Vagina (tissue), 2 donors: ENCODE measurements at regions not wholly inside any gene's neighbourhood (a gene's known extent, or its start where the extent isn't known, plus 50 kb on each side); places are given as distances from the start of the nearest gene placed in this dataset.

Source experiments
- DNase-seq, 2 donors: peaks; one replicate each; pipeline ENCODE4 v3.0.0-alpha.2; 2017; ENCODE audit errors: extremely low spot score in 2 of 2
- H3K27ac ChIP-seq: fragments of 200-600 bp; sonication (generic); one replicate; pipeline ENCODE4 v1.5.1; 2019
- H3K27me3 ChIP-seq: fragments of 200-600 bp; sonication (generic); one replicate; pipeline ENCODE4 v1.5.1; 2019
- H3K36me3 ChIP-seq, 2 donors: fragments of 200-600 bp; sonication (generic); one replicate each; pipeline ENCODE4 v1.5.1; 2017 to 2019
- H3K4me1 ChIP-seq: fragments of 200-600 bp; sonication (generic); one replicate; pipeline ENCODE4 v1.5.1; 2019
- H3K4me3 ChIP-seq, 2 donors: fragments of 200-600 bp; sonication (generic); 1 replicate in 1 of 2; 2 replicates in 1 of 2; pipeline ENCODE4 v1.5.1; 2016 to 2019
- H3K9me3 ChIP-seq: fragments of 200-600 bp; sonication (generic); one replicate; pipeline ENCODE4 v1.5.1; 2019
- POLR2A ChIP-seq, 2 donors: fragments of 450-650 bp; IDR thresholded peaks; one replicate each; pipeline ENCODE4 v1.6.1; 2017; ENCODE audit warnings: antibody characterized with exemption in 2 of 2, mild to moderate bottlenecking in 2 of 2, moderate library complexity in 2 of 2
- POLR2AphosphoS5 ChIP-seq, 2 donors: sonication (generic); formaldehyde crosslinking; IDR thresholded peaks; one replicate each; pipeline ENCODE4 v1.9.0; 2017; ENCODE audit warnings: antibody characterized with exemption in 2 of 2, mild to moderate bottlenecking in 2 of 2, low read depth in 1 of 2; ENCODE audit not compliant: insufficient read depth in 1 of 2
- intact Hi-C: fragments of 100-400 bp; cut with DNase I; formaldehyde crosslinking; loops from one replicate; pipeline ENCODE4 v1.15.1; 2023
- TF ChIP-seq, protein P1 (sequence below), 3 experiments: fragments of 450-650 bp in 2 of 3; fragments of 200-600 bp in 1 of 3; sonication (generic) in 1 of 3; IDR thresholded peaks; one replicate each; pipeline ENCODE4 v1.5.1; 2017 to 2019; ENCODE audit warnings: antibody characterized with exemption in 3 of 3, mild to moderate bottlenecking in 2 of 3, moderate library complexity in 2 of 3

DNA sequence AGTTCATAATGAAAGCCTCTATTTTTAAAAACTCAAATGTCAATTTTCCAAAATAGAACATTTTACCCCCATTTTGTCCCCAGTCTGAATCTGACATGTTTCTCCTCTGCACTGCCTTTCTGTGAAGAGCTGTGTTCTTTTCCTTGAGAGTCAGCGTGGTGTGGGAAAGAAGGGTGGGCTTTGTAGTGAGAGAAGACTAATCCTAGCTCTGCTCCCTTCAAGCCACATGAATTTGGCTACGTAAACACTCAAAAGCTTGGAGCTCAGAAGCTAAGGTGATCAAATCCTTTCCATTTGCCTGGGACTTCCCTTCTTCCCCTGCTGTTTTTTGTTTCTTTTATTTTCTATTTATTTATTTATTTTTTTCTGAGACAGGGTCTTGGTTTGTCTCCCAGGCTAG, 598.5 kb downstream of the TLR4 start:
- TF ChIP-seq POLR2A (IDR thresholded peaks at IDR 0.05) (no peak), POLR2AphosphoS5 (IDR thresholded peaks at IDR 0.05; ENCODE audit: insufficient read depth in 1 of 2, low read depth in 1 of 2) (no peak)
- TF ChIP-seq, protein P1, sequence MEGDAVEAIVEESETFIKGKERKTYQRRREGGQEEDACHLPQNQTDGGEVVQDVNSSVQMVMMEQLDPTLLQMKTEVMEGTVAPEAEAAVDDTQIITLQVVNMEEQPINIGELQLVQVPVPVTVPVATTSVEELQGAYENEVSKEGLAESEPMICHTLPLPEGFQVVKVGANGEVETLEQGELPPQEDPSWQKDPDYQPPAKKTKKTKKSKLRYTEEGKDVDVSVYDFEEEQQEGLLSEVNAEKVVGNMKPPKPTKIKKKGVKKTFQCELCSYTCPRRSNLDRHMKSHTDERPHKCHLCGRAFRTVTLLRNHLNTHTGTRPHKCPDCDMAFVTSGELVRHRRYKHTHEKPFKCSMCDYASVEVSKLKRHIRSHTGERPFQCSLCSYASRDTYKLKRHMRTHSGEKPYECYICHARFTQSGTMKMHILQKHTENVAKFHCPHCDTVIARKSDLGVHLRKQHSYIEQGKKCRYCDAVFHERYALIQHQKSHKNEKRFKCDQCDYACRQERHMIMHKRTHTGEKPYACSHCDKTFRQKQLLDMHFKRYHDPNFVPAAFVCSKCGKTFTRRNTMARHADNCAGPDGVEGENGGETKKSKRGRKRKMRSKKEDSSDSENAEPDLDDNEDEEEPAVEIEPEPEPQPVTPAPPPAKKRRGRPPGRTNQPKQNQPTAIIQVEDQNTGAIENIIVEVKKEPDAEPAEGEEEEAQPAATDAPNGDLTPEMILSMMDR (IDR thresholded peaks at IDR 0.05): no peak
- H3K4me1 ChIP-seq: no peaks in the 10 kb centered on the region
- intact Hi-C loops: no loop called here
- no peak overlapping the region for H3K4me3 ChIP-seq
- no peak for DNase-seq
- H3K9me3 ChIP-seq: no peaks in the 10 kb centered on the region
- H3K36me3 ChIP-seq: no peaks in the 10 kb centered on the region
- no peak overlapping the region for H3K27ac ChIP-seq
- H3K27me3 ChIP-seq: no peaks in the 10 kb centered on the region

DNA sequence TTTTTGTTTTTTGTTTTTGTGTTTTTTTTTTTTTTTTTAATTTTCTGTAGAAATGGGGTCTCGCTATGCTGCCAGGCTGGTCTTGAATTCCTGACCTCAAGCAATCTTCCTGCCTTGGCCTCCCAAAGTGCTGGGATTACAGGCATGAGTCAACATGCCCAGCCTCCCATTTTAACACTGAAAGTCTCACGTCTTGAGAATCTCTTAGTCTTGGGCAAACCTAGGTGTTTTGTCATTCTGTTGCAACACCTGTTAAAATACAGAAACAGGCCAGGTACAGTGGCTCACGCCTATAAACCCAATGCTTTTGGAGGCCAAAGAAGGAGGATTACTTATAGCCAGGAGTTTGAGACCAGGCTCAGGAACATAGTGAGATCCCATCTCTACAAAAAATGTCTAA, 599.0 kb downstream of the TLR4 start:
- no peak overlapping the region for H3K27ac ChIP-seq
- no peak overlapping the region for H3K4me3 ChIP-seq
- intact Hi-C loops: no loop called here
- H3K4me1 ChIP-seq: no peaks in the 10 kb centered on the region
- TF ChIP-seq POLR2A (IDR thresholded peaks at IDR 0.05) (no peak), POLR2AphosphoS5 (IDR thresholded peaks at IDR 0.05; ENCODE audit: insufficient read depth in 1 of 2, low read depth in 1 of 2) (no peak)
- TF ChIP-seq, protein P1 (IDR thresholded peaks at IDR 0.05): no peak
- H3K9me3 ChIP-seq: no peaks in the 10 kb centered on the region
- H3K27me3 ChIP-seq: no peaks in the 10 kb centered on the region
- no peaks in the 10 kb centered on the region for H3K36me3 ChIP-seq
- DNase-seq: no peak

DNA sequence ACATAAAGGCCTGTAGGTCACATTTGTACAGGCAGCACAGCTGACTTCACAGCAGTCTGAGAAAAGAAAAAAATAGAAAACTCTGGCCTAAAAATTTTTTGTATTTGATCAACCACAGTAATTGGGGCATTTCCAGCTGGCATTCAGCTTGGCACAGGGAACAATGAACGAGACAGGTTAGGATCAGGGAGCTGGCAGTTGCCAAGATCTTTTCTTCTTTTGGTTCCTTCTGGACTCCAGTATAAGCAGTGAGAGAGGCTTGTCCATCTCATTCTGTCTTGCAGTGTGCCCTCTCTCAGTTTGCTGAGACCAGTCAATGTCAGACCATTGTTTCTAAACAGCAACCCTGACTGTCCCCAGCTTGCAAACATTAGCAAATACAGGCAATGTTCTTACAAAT, 601.1 kb downstream of the TLR4 start:
- DNase-seq: no peak
- intact Hi-C loops: no loop called here
- Histone ChIP-seq H3K27ac (no peak overlapping the region), H3K36me3 (no peaks in the 10 kb centered on the region), H3K9me3 (no peaks in the 10 kb centered on the region), H3K27me3 (no peaks in the 10 kb centered on the region), H3K4me3 (no peak overlapping the region), H3K4me1 (no peaks in the 10 kb centered on the region)
- TF ChIP-seq, protein P1 (IDR thresholded peaks at IDR 0.05): no peak
- TF ChIP-seq POLR2AphosphoS5 (IDR thresholded peaks at IDR 0.05; ENCODE audit: insufficient read depth in 1 of 2, low read depth in 1 of 2): no peak

DNA sequence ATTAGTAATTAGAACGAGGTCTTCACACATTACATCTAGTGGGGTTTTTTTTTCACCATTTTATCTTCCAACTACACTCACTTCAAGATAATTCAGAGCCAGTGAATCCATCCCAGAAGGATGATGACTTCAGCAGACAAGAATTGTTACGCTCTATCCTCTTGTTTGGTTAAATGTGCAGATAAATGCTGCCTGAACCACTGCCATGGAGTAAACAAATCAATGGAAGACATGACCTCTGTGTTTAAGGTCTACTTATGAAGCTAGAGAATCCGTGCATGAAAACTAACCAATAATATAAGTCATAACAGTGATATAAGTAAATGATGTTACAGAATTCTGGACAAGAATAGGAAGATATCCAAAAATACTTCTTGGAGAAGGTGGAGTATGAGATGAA, 602.6 kb downstream of the TLR4 start:
- TF ChIP-seq, protein P1 (IDR thresholded peaks at IDR 0.05): no peak
- no peak for TF ChIP-seq POLR2A (IDR thresholded peaks at IDR 0.05)
- no peak for TF ChIP-seq POLR2AphosphoS5 (IDR thresholded peaks at IDR 0.05; ENCODE audit: insufficient read depth in 1 of 2, low read depth in 1 of 2)
- no peak for DNase-seq
- intact Hi-C loops: no loop called here
- H3K9me3 ChIP-seq: no peaks in the 10 kb centered on the region
- H3K4me1 ChIP-seq: no peaks in the 10 kb centered on the region
- no peak overlapping the region for H3K27ac ChIP-seq
- H3K36me3 ChIP-seq: no peaks in the 10 kb centered on the region
- H3K27me3 ChIP-seq: no peaks in the 10 kb centered on the region
- no peak overlapping the region for H3K4me3 ChIP-seq

DNA sequence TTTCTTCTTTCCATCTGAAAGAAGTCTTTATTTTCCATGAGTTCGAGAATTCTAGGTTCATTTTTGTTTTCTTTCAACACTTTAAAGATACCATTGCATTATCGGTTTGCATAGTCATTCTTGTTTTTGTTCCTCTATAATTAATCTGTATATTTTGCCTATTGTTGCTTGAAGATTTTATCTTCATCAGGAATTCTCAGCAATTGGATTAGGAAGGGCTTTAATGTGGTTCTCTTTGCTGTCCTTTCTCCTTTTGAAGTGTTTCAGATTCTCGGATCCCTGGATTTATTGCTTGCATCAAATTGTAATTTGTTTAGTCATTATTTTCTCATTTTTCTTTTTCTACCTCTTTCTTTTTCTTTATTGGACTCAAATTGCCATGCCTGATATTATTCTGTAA, 609.8 kb downstream of the TLR4 start:
- TF ChIP-seq POLR2A (IDR thresholded peaks at IDR 0.05): no peak
- no peak for DNase-seq
- no peak overlapping the region for H3K27ac ChIP-seq
- no peaks in the 10 kb centered on the region for H3K27me3 ChIP-seq
- intact Hi-C loops: no loop called here
- H3K4me3 ChIP-seq: no peak overlapping the region
- no peaks in the 10 kb centered on the region for H3K9me3 ChIP-seq
- H3K4me1 ChIP-seq: no peaks in the 10 kb centered on the region
- H3K36me3 ChIP-seq: no peaks in the 10 kb centered on the region

DNA sequence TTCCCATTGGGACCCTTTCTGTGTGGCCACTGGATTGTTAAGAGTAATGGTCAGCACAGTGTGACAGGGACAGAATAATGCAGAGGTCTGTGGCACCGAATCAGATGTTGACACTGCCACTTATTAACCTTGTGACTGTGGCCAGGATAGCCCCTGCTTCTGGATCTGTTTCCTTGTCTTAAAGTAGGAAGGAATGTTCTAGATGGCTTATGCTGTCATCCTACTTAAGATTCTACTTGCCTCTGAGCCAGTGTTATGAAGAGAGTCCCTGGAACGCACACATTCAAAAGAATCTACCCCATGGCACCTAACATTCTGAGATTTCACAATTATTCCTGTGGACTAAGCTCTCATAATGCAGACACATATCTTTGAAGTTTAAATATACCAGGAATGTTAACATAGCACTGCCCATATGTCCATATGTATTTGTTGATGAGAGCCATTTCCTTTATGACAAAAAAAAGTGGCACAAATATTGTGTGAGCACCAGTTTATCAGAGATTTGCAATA, 612.7 kb downstream of the TLR4 start:
- intact Hi-C loops: no loop called here
- Histone ChIP-seq H3K27ac (no peak overlapping the region), H3K36me3 (no peaks in the 10 kb centered on the region), H3K4me3 (no peak overlapping the region), H3K4me1 (no peaks in the 10 kb centered on the region), H3K27me3 (no peaks in the 10 kb centered on the region), H3K9me3 (no peaks in the 10 kb centered on the region)
- TF ChIP-seq, protein P1 (IDR thresholded peaks at IDR 0.05): no peak
- TF ChIP-seq POLR2AphosphoS5 (IDR thresholded peaks at IDR 0.05; ENCODE audit: insufficient read depth in 1 of 2, low read depth in 1 of 2): no peak
- TF ChIP-seq POLR2A (IDR thresholded peaks at IDR 0.05): no peak
- no peak for DNase-seq
